T-helper 2 cell treated with Interferon-gamma antibody and Interleukin-4, amounts not matched to agents 5 μg/mL and 100 μg/mL, for 36 hours (primary cell): ENCODE measurements at regions not wholly inside any gene's neighbourhood (a gene's known extent, or its start where the extent isn't known, plus 50 kb on each side); places are given as distances from the start of the nearest gene placed in this dataset.

Source experiments
- DNase-seq: peaks from one replicate; pipeline ENCODE4 v3.0.0; 2021; ENCODE audit warnings: low spot score
- H3K27ac Mint-ChIP-seq: one replicate; pipeline ENCODE4 v1.8.0; 2021; ENCODE audit warnings: mild to moderate bottlenecking, mixed read lengths
- H3K27me3 Mint-ChIP-seq: one replicate; pipeline ENCODE4 v1.8.0; 2021; ENCODE audit warnings: low read depth, mixed read lengths
- H3K36me3 Mint-ChIP-seq: one replicate; pipeline ENCODE4 v1.8.0; 2021; ENCODE audit warnings: low read depth, mixed read lengths
- H3K4me1 Mint-ChIP-seq: one replicate; pipeline ENCODE4 v1.8.0; 2021; ENCODE audit warnings: low read depth, mixed read lengths
- H3K4me3 Mint-ChIP-seq: one replicate; pipeline ENCODE4 v1.8.0; 2022; ENCODE audit warnings: mild to moderate bottlenecking, moderate library complexity, mixed read lengths
- H3K9me3 Mint-ChIP-seq: one replicate; pipeline ENCODE4 v1.8.0; 2021; ENCODE audit warnings: mixed read lengths

- H3K9me3 Mint-ChIP-seq = no peaks in the 10 kb centered on the region
- H3K36me3 Mint-ChIP-seq = no peaks in the 10 kb centered on the region
- no peak overlapping the region for H3K4me3 Mint-ChIP-seq
- no peaks in the 10 kb centered on the region for H3K27me3 Mint-ChIP-seq
- no peak for DNase-seq
- H3K27ac Mint-ChIP-seq = no peak overlapping the region
- H3K4me1 Mint-ChIP-seq = no peaks in the 10 kb centered on the region
Measured at GRCh38 chr11:127521413-127521812, 520.8 kb upstream of the KIRREL3 start.

- no peaks in the 10 kb centered on the region for H3K4me1 Mint-ChIP-seq
- H3K9me3 Mint-ChIP-seq = no peaks in the 10 kb centered on the region
- no peaks in the 10 kb centered on the region for H3K27me3 Mint-ChIP-seq
- no peak for DNase-seq
- no peak overlapping the region for H3K27ac Mint-ChIP-seq
- H3K36me3 Mint-ChIP-seq = no peaks in the 10 kb centered on the region
- H3K4me3 Mint-ChIP-seq = no peak overlapping the region
Measured at GRCh38 chr11:127507851-127508250, 507.3 kb upstream of the KIRREL3 start.

GRCh38 chr11:127506647-127507046 lies 506.1 kb upstream of the KIRREL3 start:
- H3K4me3 Mint-ChIP-seq = no peak overlapping the region
- DNase-seq = no peak
- no peaks in the 10 kb centered on the region for H3K36me3 Mint-ChIP-seq
- H3K9me3 Mint-ChIP-seq = no peaks in the 10 kb centered on the region
- no peak overlapping the region for H3K27ac Mint-ChIP-seq
- H3K27me3 Mint-ChIP-seq = no peaks in the 10 kb centered on the region
- no peaks in the 10 kb centered on the region for H3K4me1 Mint-ChIP-seq

- no peaks in the 10 kb centered on the region for H3K9me3 Mint-ChIP-seq
- no peaks in the 10 kb centered on the region for H3K4me1 Mint-ChIP-seq
- no peak overlapping the region for H3K4me3 Mint-ChIP-seq
- H3K27me3 Mint-ChIP-seq = no peaks in the 10 kb centered on the region
- no peaks in the 10 kb centered on the region for H3K36me3 Mint-ChIP-seq
- no peak overlapping the region for H3K27ac Mint-ChIP-seq
- DNase-seq = no peak
Measured at GRCh38 chr11:127506126-127506525, 505.6 kb upstream of the KIRREL3 start.

GRCh38 chr11:127496165-127496564 lies 495.6 kb upstream of the KIRREL3 start:
- no peaks in the 10 kb centered on the region for H3K36me3 Mint-ChIP-seq
- H3K27ac Mint-ChIP-seq = no peak overlapping the region
- no peak for DNase-seq
- H3K4me3 Mint-ChIP-seq = no peak overlapping the region
- no peaks in the 10 kb centered on the region for H3K27me3 Mint-ChIP-seq
- no peaks in the 10 kb centered on the region for H3K4me1 Mint-ChIP-seq
- peaks cover 5% of the 10 kb centered on the region for H3K9me3 Mint-ChIP-seq

GRCh38 chr11:127493330-127494022 lies 492.9 kb upstream of the KIRREL3 start:
- Mint-ChIP-seq H3K27ac (no peak overlapping the region), H3K4me1 (no peaks in the 10 kb centered on the region), H3K9me3 (peaks cover 5% of the 10 kb centered on the region), H3K27me3 (no peaks in the 10 kb centered on the region), H3K36me3 (no peaks in the 10 kb centered on the region), H3K4me3 (no peak overlapping the region)
- DNase-seq = no peak

GRCh38 chr11:127492029-127492428 lies 491.5 kb upstream of the KIRREL3 start:
- H3K4me3 Mint-ChIP-seq = no peak overlapping the region
- H3K4me1 Mint-ChIP-seq = no peaks in the 10 kb centered on the region
- no peaks in the 10 kb centered on the region for H3K36me3 Mint-ChIP-seq
- no peaks in the 10 kb centered on the region for H3K27me3 Mint-ChIP-seq
- no peak overlapping the region for H3K27ac Mint-ChIP-seq
- peaks cover 5% of the 10 kb centered on the region for H3K9me3 Mint-ChIP-seq
- no peak for DNase-seq

- no peak overlapping the region for H3K27ac Mint-ChIP-seq
- H3K36me3 Mint-ChIP-seq = no peaks in the 10 kb centered on the region
- no peak overlapping the region for H3K4me3 Mint-ChIP-seq
- peaks cover 5% of the 10 kb centered on the region for H3K9me3 Mint-ChIP-seq
- no peak for DNase-seq
- H3K27me3 Mint-ChIP-seq = no peaks in the 10 kb centered on the region
- no peaks in the 10 kb centered on the region for H3K4me1 Mint-ChIP-seq
Measured at GRCh38 chr11:127491589-127491988, 491.0 kb upstream of the KIRREL3 start.

GRCh38 chr11:127490896-127491295 lies 490.3 kb upstream of the KIRREL3 start:
- no peak overlapping the region for H3K27ac Mint-ChIP-seq
- H3K9me3 Mint-ChIP-seq = peaks cover 5% of the 10 kb centered on the region
- no peak for DNase-seq
- no peaks in the 10 kb centered on the region for H3K36me3 Mint-ChIP-seq
- no peak overlapping the region for H3K4me3 Mint-ChIP-seq
- no peaks in the 10 kb centered on the region for H3K27me3 Mint-ChIP-seq
- H3K4me1 Mint-ChIP-seq = no peaks in the 10 kb centered on the region

GRCh38 chr11:127485541-127485940 lies 485.0 kb upstream of the KIRREL3 start:
- H3K4me3 Mint-ChIP-seq = no peak overlapping the region
- H3K9me3 Mint-ChIP-seq = no peaks in the 10 kb centered on the region
- no peaks in the 10 kb centered on the region for H3K27me3 Mint-ChIP-seq
- no peaks in the 10 kb centered on the region for H3K36me3 Mint-ChIP-seq
- no peak overlapping the region for H3K27ac Mint-ChIP-seq
- DNase-seq = no peak
- no peaks in the 10 kb centered on the region for H3K4me1 Mint-ChIP-seq

GRCh38 chr11:127481391-127481790 lies 480.8 kb upstream of the KIRREL3 start:
- Mint-ChIP-seq H3K4me3 (no peak overlapping the region), H3K4me1 (no peaks in the 10 kb centered on the region), H3K9me3 (no peaks in the 10 kb centered on the region), H3K36me3 (no peaks in the 10 kb centered on the region), H3K27ac (no peak overlapping the region), H3K27me3 (no peaks in the 10 kb centered on the region)
- no peak for DNase-seq

- no peak for DNase-seq
- no peaks in the 10 kb centered on the region for H3K27me3 Mint-ChIP-seq
- H3K9me3 Mint-ChIP-seq = no peaks in the 10 kb centered on the region
- no peak overlapping the region for H3K4me3 Mint-ChIP-seq
- H3K27ac Mint-ChIP-seq = no peak overlapping the region
- H3K4me1 Mint-ChIP-seq = peaks cover 5% of the 10 kb centered on the region
- no peaks in the 10 kb centered on the region for H3K36me3 Mint-ChIP-seq
Measured at GRCh38 chr11:127478826-127479225, 478.3 kb upstream of the KIRREL3 start.

- H3K9me3 Mint-ChIP-seq = no peaks in the 10 kb centered on the region
- no peaks in the 10 kb centered on the region for H3K27me3 Mint-ChIP-seq
- peaks cover 5% of the 10 kb centered on the region for H3K4me1 Mint-ChIP-seq
- no peak overlapping the region for H3K27ac Mint-ChIP-seq
- no peaks in the 10 kb centered on the region for H3K36me3 Mint-ChIP-seq
- no peak for DNase-seq
- no peak overlapping the region for H3K4me3 Mint-ChIP-seq
Measured at GRCh38 chr11:127474766-127475165, 474.2 kb upstream of the KIRREL3 start.

GRCh38 chr11:127472505-127472904 lies 471.9 kb upstream of the KIRREL3 start:
- Mint-ChIP-seq H3K4me3 (no peak overlapping the region), H3K4me1 (peaks cover 5% of the 10 kb centered on the region), H3K36me3 (no peaks in the 10 kb centered on the region), H3K9me3 (no peaks in the 10 kb centered on the region), H3K27ac (no peak overlapping the region), H3K27me3 (no peaks in the 10 kb centered on the region)
- no peak for DNase-seq

- Mint-ChIP-seq H3K4me3 (no peak overlapping the region), H3K27ac (no peak overlapping the region), H3K4me1 (peaks cover 5% of the 10 kb centered on the region), H3K9me3 (no peaks in the 10 kb centered on the region), H3K27me3 (no peaks in the 10 kb centered on the region), H3K36me3 (no peaks in the 10 kb centered on the region)
- DNase-seq = no peak
Measured at GRCh38 chr11:127471662-127472061, 471.1 kb upstream of the KIRREL3 start.
